HEK293T (cell line): ENCODE measurements at regions not wholly inside any gene's neighbourhood (a gene's known extent, or its start where the extent isn't known, plus 50 kb on each side); places are given as distances from the start of the nearest gene placed in this dataset.

Experiments
- CTCF ChIA-PET: fragments of 350-600 bp; formaldehyde crosslinking; extraction: SDS; loops from one replicate; lab custom pipeline; 2021; ENCODE audit warnings: antibody characterized with exemption, inconsistent platforms; lab: Yijun Ruan, JAX
- POLR2A ChIA-PET: fragments of 350-600 bp; formaldehyde crosslinking; extraction: SDS; loops from one replicate; lab custom pipeline; 2020; ENCODE audit warnings: antibody characterized with exemption, inconsistent platforms; lab: Yijun Ruan, JAX
- DNase-seq: peaks from one replicate; pipeline ENCODE4 v3.0.0; 2012; ENCODE audit warnings: mixed read lengths; ENCODE audit errors: extremely low spot score
- ARNT ChIP-seq: fragments of 450-650 bp; IDR thresholded peaks from 2 replicates; pipeline ENCODE4 v1.6.1; 2017; ENCODE audit warnings: mild to moderate bottlenecking
- BHLHE40 ChIP-seq: fragments of 450-650 bp; IDR thresholded peaks from 2 replicates; pipeline ENCODE4 v1.6.1; 2016; ENCODE audit warnings: mild to moderate bottlenecking, moderate library complexity, borderline replicate concordance
- CTBP1 ChIP-seq: fragments of 450-650 bp; IDR thresholded peaks from 2 replicates; pipeline ENCODE4 v1.6.1; 2016; ENCODE audit warnings: borderline replicate concordance
- ELF4 ChIP-seq: fragments of 450-650 bp; IDR thresholded peaks from 2 replicates; pipeline ENCODE4 v1.6.1; 2017; ENCODE audit warnings: antibody characterized with exemption
- FOXA1 ChIP-seq: fragments of 450-650 bp; IDR thresholded peaks from 2 replicates; pipeline ENCODE4 v1.6.1; 2016; ENCODE audit warnings: mild to moderate bottlenecking
- FOXK2 ChIP-seq: fragments of 450-650 bp; IDR thresholded peaks from 2 replicates; pipeline ENCODE4 v1.6.1; 2016; ENCODE audit warnings: mild to moderate bottlenecking
- FOXM1 ChIP-seq: fragments of 450-650 bp; IDR thresholded peaks from 2 replicates; pipeline ENCODE4 v1.6.1; 2017; ENCODE audit warnings: mild to moderate bottlenecking, borderline replicate concordance
- HDGF ChIP-seq: fragments of 450-650 bp; IDR thresholded peaks from 2 replicates; pipeline ENCODE4 v1.6.1; 2017; ENCODE audit warnings: antibody characterized with exemption, borderline replicate concordance
- L3MBTL2 ChIP-seq: fragments of 450-650 bp; conservative IDR thresholded peaks from 2 replicates; pipeline ENCODE4 v1.6.1; 2016; ENCODE audit warnings: mild to moderate bottlenecking
- LEF1 ChIP-seq: fragments of 450-650 bp; IDR thresholded peaks from 2 replicates; pipeline ENCODE4 v1.6.1; 2017; ENCODE audit warnings: mild to moderate bottlenecking, borderline replicate concordance
- NFRKB ChIP-seq: fragments of 450-650 bp; IDR thresholded peaks from 2 replicates; pipeline ENCODE4 v1.6.1; 2016; ENCODE audit warnings: mild to moderate bottlenecking, moderate library complexity
- SP1 ChIP-seq: fragments of 450-650 bp; IDR thresholded peaks from 2 replicates; pipeline ENCODE4 v1.6.1; 2017
- SUZ12 ChIP-seq: fragments of 450-650 bp; IDR thresholded peaks from 2 replicates; pipeline ENCODE4 v1.6.1; 2016; ENCODE audit warnings: mild to moderate bottlenecking
- TARDBP ChIP-seq: fragments of 450-650 bp; IDR thresholded peaks from 2 replicates; pipeline ENCODE4 v1.6.1; 2016
- ZNF384 ChIP-seq: fragments of 450-650 bp; IDR thresholded peaks from 2 replicates; pipeline ENCODE4 v1.6.1; 2016
- TF ChIP-seq, protein P1 (sequence below): fragments of 450-650 bp; IDR thresholded peaks from 2 replicates; pipeline ENCODE4 v1.6.1; 2016

DNA sequence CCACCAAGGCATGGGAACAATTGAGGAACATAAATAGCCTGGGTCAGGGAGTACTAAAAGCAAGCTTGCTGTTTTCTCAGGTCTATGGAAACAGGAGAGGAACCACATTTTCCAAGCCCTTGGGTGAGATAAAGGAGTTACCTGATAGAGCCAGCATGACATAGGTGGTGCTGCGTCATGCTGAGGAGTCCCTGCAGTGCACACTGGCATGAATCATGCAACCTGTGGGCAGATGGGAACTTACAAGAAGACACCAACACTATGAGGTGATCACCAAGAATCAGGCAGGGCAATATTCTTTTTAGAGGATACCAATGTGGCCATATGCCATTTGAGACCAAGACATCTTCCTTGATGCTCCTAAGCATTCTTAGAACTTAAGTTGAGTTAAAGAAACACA is 531.8 kb downstream of the ZEB2 start:
- TF ChIP-seq HDGF, result no peak
- no peak for TF ChIP-seq NFRKB
- TF ChIP-seq ZNF384, result no peak
- TF ChIP-seq L3MBTL2, result no peak
- TF ChIP-seq ELF4, result no peak
- TF ChIP-seq FOXA1, result no peak
- TF ChIP-seq LEF1, result no peak
- no peak for TF ChIP-seq BHLHE40
- TF ChIP-seq, protein P1, sequence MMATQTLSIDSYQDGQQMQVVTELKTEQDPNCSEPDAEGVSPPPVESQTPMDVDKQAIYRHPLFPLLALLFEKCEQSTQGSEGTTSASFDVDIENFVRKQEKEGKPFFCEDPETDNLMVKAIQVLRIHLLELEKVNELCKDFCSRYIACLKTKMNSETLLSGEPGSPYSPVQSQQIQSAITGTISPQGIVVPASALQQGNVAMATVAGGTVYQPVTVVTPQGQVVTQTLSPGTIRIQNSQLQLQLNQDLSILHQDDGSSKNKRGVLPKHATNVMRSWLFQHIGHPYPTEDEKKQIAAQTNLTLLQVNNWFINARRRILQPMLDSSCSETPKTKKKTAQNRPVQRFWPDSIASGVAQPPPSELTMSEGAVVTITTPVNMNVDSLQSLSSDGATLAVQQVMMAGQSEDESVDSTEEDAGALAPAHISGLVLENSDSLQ, result no peak
- no peak for DNase-seq
- ChIA-PET POLR2A (no interaction called here), CTCF (no interaction called here)

DNA sequence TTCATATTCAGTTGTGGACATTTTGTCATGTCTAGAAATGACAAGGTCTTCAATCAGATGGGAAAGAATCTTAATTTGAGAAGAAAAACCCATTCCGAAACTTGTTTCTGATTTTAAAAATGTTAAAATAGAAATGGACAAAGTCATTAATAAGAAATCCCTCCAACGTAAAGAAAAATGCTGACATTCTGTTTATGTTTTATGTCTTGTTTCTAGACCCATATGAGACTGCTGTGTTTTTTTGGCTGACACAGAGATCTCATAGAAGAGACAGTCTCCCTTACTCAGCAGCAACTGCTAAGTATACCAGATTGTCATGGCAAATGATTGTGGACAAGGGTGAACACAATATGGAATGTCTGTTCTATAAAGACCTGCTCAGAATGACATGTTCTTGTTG is 538.5 kb downstream of the ZEB2 start:
- ChIA-PET POLR2A (no interaction called here), CTCF (no interaction called here)
- no peak for DNase-seq
- TF ChIP-seq ZNF384, result no peak
- TF ChIP-seq FOXA1, result no peak
- TF ChIP-seq SP1, result no peak
- TF ChIP-seq, protein P1, result no peak
- no peak for TF ChIP-seq ELF4
- no peak for TF ChIP-seq NFRKB
- no peak for TF ChIP-seq ARNT
- TF ChIP-seq FOXM1, result no peak
- TF ChIP-seq SUZ12, result no peak
- TF ChIP-seq CTBP1, result no peak
- no peak for TF ChIP-seq TARDBP
- TF ChIP-seq HDGF, result no peak

DNA sequence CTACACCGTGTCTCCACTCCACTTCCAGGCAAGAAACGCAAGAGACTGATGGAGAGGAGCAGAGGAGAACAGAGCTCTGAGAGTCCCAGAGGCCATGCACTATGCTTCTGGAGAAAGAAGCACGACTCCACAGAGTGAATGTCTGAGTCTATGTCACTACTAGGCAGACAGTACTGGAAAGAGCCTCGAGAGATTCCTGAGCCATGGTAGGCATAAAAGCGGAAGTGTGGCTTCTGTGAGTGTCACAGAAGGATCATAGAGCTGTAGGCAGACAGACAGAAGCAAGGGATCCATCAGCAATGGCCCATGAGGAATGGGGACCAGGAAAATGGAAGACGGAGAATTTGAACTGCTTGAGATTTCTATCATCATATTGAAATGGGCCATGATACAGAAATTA is 542.6 kb downstream of the ZEB2 start:
- CTCF ChIA-PET, result no interaction called here
- no peak for DNase-seq
- TF ChIP-seq ZNF384, result no peak
- TF ChIP-seq HDGF, result no peak
- TF ChIP-seq LEF1, result no peak
- TF ChIP-seq SUZ12, result no peak
- no peak for TF ChIP-seq FOXM1
- TF ChIP-seq NFRKB, result no peak
- no peak for TF ChIP-seq FOXA1
- TF ChIP-seq L3MBTL2, result no peak
- no peak for TF ChIP-seq TARDBP
- TF ChIP-seq ARNT, result no peak
- TF ChIP-seq CTBP1, result no peak
- TF ChIP-seq FOXK2, result no peak
- no peak for TF ChIP-seq BHLHE40
- TF ChIP-seq ELF4, result no peak
- TF ChIP-seq SP1, result no peak
- TF ChIP-seq, protein P1, result no peak
- POLR2A ChIA-PET, result no interaction called here

DNA sequence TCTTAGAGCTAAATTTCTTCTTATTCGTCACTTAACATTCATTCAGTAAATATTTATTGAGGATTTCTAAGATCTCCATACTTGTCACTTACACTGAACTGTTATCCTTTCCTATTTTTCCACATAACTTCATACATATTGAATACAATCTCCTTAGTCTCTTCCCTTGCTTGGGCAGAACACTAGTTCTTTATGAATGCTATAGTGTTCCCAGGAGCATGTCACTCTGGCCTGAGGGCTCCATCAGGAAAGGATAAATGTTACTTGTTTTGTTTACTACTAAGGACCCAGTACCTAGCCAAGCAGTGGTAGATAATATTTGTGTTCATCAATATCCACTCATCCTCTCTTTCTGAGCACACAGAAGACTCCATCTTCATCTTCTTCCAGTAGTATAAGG is 544.7 kb downstream of the ZEB2 start:
- ChIA-PET CTCF (no interaction called here), POLR2A (no interaction called here)
- no peak for DNase-seq
- TF ChIP-seq HDGF (no peak), SP1 (no peak), FOXM1 (no peak), ZNF384 (no peak), SUZ12 (no peak), FOXK2 (no peak), BHLHE40 (no peak), NFRKB (no peak), L3MBTL2 (no peak), ARNT (no peak)
- TF ChIP-seq, protein P1, result no peak

DNA sequence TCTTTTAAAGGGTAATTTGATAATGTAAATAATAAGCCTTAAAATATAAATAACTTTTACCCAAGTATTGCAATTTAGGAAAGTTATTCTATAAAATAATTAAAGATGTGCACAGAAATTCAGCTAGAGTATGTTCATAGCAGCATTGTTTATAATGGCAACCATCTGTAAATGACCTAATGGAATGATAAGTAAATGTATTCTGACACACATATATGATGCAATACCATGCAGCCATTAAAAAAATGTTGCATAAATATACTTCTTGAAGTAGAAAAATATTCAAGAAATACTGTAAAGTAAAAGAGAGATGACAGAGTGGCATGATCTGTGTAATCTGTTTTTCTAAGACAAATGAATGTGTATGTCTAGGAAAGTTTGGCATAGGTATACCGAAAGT is 545.7 kb downstream of the ZEB2 start:
- TF ChIP-seq BHLHE40, result no peak
- no peak for TF ChIP-seq SUZ12
- no peak for TF ChIP-seq SP1
- TF ChIP-seq NFRKB, result no peak
- TF ChIP-seq L3MBTL2, result no peak
- TF ChIP-seq HDGF, result no peak
- ChIA-PET POLR2A (no interaction called here), CTCF (no interaction called here)
- no peak for DNase-seq

DNA sequence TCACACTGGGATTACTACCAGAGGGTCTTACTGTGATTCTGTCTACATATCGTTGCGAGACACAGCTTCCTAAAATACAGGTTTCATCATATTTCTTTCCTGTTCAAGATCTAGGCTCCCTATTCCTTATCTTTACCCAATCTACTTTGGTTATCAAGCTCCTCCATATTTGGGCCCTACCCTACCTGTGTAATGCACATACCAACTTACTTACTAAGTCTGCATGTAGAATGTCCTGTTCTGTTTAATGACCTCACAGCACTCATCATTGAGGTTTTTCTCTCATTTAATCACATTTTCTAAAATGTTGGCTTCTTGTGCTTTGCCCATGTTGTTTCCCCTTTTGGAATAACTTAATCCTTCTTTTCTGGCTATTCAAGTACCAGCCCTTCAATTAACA is 551.1 kb downstream of the ZEB2 start:
- no peak for TF ChIP-seq TARDBP
- POLR2A ChIA-PET, result no interaction called here
- DNase-seq, result no peak
- CTCF ChIA-PET, result no interaction called here

DNA sequence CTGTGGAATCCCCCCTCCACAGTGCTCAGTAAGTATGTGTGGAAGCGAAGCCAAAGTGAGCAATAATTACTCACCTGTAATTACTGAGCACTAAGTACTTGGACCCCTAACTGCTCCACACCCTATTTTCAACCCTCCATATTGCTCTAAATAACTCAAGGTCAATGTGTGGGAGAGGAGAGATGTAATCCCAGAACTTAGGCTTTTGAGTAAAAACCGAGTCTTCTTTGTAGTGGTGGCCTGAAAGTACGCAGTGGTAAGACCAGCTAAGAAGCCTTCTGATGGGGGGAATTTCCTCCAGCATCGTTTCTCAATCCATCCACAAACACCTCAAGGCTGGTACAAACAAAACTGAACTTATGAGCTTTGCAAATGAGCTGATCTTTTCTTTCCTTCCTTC is 551.6 kb downstream of the ZEB2 start:
- POLR2A ChIA-PET, result no interaction called here
- TF ChIP-seq BHLHE40 (no peak), CTBP1 (no peak), FOXK2 (no peak), NFRKB (no peak), HDGF (no peak), TARDBP (no peak), SP1 (no peak), ARNT (no peak), ELF4 (no peak), LEF1 (no peak), L3MBTL2 (no peak), SUZ12 (no peak), FOXA1 (no peak), FOXM1 (no peak), ZNF384 (no peak)
- TF ChIP-seq, protein P1, result no peak
- CTCF ChIA-PET, result no interaction called here
- no peak for DNase-seq
